ENCODE measurements at regions not wholly inside any gene's neighbourhood (a gene's known extent, or its start where the extent isn't known, plus 50 kb on each side); places are given as distances from the start of the nearest gene placed in this dataset.

GRCh38 chr11:112543390-112543789 is 282.7 kb upstream of the PLET1 start:
- TF ChIP-seq CTCF (IDR thresholded peaks at IDR 0.05) (no peak), POLR2A (IDR thresholded peaks at IDR 0.05) (no peak), POLR2AphosphoS5 (IDR thresholded peaks at IDR 0.05) (no peak)

Data from breast epithelium (tissue), 3 donors.